Epidermal melanocyte (primary cell): ENCODE measurements at regions not wholly inside any gene's neighbourhood (a gene's known extent, or its start where the extent isn't known, plus 50 kb on each side); places are given as distances from the start of the nearest gene placed in this dataset.
"Not testable (repeated sequence)": the region's sequence is repeated elsewhere in the genome, so short reads cannot be mapped to it uniquely, and the experiment has no call there.

Experiments
- DNase-seq: peaks from one replicate; pipeline ENCODE4 v3.0.0; 2011; ENCODE audit warnings: low spot score; ENCODE audit not compliant: insufficient read length

- no peak for DNase-seq
Measured at GRCh38 chr3:64809086-64809485, 121.3 kb upstream of the ADAMTS9 start.

GRCh38 chr3:64808061-64808460, 120.3 kb upstream of the ADAMTS9 start:
- no peak for DNase-seq

GRCh38 chr3:64806668-64807605, 119.1 kb upstream of the ADAMTS9 start:
- no peak for DNase-seq

- DNase-seq, result no peak
Measured at GRCh38 chr3:64805978-64806377, 118.2 kb upstream of the ADAMTS9 start.

GRCh38 chr3:64805248-64805647, 117.4 kb upstream of the ADAMTS9 start:
- peak; percentile 63 for DNase-seq

GRCh38 chr3:64803469-64803868, 115.7 kb upstream of the ADAMTS9 start:
- no peak for DNase-seq

- DNase-seq, result no peak
Measured at GRCh38 chr3:64802460-64802859, 114.7 kb upstream of the ADAMTS9 start.

- no peak for DNase-seq
Measured at GRCh38 chr3:64801856-64802255, 114.1 kb upstream of the ADAMTS9 start.

- DNase-seq, result no peak
Measured at GRCh38 chr3:64799606-64800005, 111.8 kb upstream of the ADAMTS9 start.

- no peak for DNase-seq
Measured at GRCh38 chr3:64798316-64798715, 110.5 kb upstream of the ADAMTS9 start.

- DNase-seq, result no peak
Measured at GRCh38 chr3:64796607-64797399, 109.0 kb upstream of the ADAMTS9 start.

- no peak for DNase-seq
Measured at GRCh38 chr3:64792445-64792844, 104.6 kb upstream of the ADAMTS9 start.

- DNase-seq, result no peak
Measured at GRCh38 chr3:64789111-64789510, 101.3 kb upstream of the ADAMTS9 start.

- no peak for DNase-seq
Measured at GRCh38 chr3:64783200-64783599, 95.4 kb upstream of the ADAMTS9 start.

GRCh38 chr3:64780923-64781322, 93.1 kb upstream of the ADAMTS9 start:
- DNase-seq, result not testable (repeated sequence)

- no peak for DNase-seq
Measured at GRCh38 chr3:64773137-64773536, 85.3 kb upstream of the ADAMTS9 start.

- DNase-seq, result no peak
Measured at GRCh38 chr3:64766440-64766839, 78.6 kb upstream of the ADAMTS9 start.

GRCh38 chr3:64765947-64766346, 78.1 kb upstream of the ADAMTS9 start:
- no peak for DNase-seq

GRCh38 chr3:64764386-64764929, 76.7 kb upstream of the ADAMTS9 start:
- no peak for DNase-seq

GRCh38 chr3:64763980-64764379, 76.2 kb upstream of the ADAMTS9 start:
- no peak for DNase-seq

- DNase-seq, result no peak
Measured at GRCh38 chr3:64761729-64762128, 73.9 kb upstream of the ADAMTS9 start.

- no peak for DNase-seq
Measured at GRCh38 chr3:64760258-64760657, 72.5 kb upstream of the ADAMTS9 start.
